HG02642 (cell line): ENCODE measurements at regions not wholly inside any gene's neighbourhood (a gene's known extent, or its start where the extent isn't known, plus 50 kb on each side); places are given as distances from the start of the nearest gene placed in this dataset.
A peak's percentile ranks its signal among the peaks of the same experiment; 100 is the strongest.

ENCODE experiments used
- ATAC-seq: cut with Tn5 transposase; IDR thresholded peaks from one replicate; pipeline ENCODE4 v1.9.1; 2021; ENCODE audit warnings: mild to moderate bottlenecking; ENCODE audit not compliant: unreplicated experiment, poor library complexity

DNA sequence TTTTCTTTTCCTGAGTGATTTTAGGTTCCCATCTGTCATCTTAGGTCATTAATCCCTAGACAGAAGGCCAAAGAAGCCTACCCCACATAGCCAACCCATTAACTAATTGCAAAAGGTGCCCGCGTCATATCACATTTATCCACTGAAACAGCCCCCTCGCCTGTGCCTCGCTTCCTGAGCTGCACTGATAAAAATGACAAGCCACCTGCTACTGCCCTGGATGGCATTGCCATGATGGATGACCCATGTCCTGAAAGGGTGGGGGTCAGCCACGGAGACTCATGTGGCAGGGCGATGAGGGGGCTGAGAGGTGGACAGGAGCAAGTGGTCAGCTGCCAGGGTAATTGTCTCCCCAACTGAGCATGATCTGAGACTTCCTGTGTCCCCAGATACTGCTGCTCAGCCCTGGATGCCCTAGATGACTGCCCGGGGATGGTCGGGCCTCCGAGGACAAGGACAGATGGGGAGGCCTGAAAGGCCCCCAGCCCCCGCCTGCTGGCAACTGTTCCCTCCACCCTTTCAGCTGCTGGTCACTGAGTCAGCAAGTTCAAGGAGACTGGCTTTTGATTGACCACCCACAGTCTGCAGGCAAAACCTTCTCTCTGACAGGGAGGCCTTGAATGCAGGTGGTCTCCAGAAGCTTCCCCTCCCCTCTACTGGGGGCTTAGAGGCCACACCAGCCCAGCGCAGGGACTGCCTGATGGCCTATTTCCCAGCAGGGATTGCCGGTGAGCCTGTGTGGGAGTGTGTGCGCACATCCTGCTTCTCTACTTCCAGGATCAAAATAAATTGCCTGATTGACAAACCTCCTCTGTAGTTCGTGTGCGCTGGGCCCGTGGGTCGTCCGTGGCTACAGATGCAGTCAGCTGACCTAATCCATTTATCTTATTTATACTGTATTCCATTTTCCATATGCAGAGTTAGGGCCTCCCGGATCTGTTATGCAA is 496.3 kb downstream of the BCOR start:
- ATAC-seq = no peak

GRCh38 chrX:39602195-39602594 is 495.6 kb downstream of the BCOR start:
- ATAC-seq = no peak

DNA sequence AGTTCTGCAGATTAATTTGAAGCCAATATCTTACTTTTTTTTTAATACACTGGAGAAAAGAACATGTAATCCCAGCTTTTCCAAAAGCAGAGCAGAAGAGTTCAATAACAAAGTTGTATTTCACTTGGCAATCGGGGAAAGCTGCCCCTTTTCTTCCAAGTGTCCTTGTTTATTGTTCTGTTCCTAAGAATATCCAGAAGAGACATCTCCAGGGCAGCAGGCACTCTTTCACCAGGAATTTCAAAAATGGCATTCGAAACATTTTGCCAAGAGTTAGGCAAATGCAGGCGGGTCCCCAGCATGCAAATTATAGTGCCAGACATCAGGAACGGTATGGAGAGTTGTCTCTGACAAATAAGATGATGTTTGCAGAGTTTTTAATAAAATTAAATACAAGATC is 494.5 kb downstream of the BCOR start:
- ATAC-seq = no peak

DNA sequence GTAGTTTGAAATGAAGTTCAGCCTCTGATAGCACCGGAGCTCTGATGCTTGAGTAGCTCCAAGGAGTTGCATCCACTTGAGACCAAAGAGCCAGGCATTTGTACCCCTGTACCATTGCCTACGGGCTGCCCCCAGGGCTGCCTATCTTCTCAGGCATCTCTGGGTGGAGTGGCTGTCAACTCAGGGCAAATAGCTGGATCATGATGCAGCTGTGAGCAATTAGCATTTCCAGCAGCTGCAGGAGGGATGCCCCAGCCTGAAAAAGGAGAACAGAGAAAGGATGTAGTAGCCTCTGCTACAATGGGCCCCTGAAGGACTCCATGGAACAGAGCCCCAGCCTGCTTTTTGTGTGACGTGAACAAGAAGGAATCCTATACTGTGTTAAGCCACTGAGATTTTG is 492.6 kb downstream of the BCOR start:
- no peak for ATAC-seq

GRCh38 chrX:39605866-39606265 is 491.9 kb downstream of the BCOR start:
- no peak for ATAC-seq

GRCh38 chrX:39609941-39610340 is 487.8 kb downstream of the BCOR start:
- ATAC-seq = no peak

GRCh38 chrX:39611468-39611867 is 486.3 kb downstream of the BCOR start:
- ATAC-seq = no peak

- ATAC-seq = peak; percentile 32
Observed at GRCh38 chrX:39613482-39613995, 484.2 kb downstream of the BCOR start.

DNA sequence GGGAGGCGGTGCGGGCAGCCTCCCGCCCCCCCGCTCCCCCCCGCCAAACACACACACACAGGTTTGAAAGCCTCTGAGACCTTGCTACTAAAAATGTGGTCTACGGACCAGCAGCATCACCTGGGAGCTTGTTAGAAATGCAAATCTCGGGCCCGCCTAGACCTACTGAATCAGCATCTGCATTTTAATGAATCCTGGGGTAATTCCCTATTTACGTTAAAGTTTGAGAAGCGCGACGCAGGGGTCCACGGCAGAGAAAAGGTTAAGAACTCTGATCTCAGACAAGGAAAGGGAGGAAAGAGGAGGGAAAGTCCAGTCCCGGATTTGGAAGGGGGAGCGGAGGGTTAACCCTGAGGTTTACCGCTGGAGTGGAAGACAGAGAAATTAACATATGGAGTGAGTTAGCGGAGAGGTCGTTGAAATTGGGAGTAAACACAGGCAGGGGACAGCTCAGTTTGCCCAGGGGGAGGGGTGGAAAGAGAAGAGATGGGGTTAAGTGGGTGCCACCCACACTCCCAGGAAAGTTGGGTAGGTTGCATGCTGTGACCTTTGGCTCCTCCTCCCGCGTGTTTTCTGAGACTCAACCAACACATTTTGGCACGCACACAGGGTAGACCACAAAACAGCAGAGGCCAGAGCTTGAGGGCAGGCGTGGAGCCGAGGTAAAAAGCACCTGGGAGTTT is 483.6 kb downstream of the BCOR start:
- ATAC-seq = peak; percentile 62

DNA sequence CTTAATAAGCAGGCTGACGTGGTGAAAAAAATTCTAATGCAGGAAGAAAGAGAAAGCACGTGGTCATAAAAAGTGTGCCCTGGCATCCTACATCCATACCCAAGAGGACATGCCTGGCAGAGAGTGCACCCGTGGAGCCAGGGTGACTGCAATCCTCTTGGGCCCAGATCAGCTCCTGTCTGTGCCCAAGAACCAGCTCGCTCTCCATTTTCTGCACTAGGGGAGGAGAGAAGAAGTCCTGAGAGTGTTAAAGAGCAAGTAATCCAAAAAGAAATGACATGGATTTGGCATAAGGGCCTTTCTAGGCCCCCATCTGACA is 483.1 kb downstream of the BCOR start:
- ATAC-seq = no peak

DNA sequence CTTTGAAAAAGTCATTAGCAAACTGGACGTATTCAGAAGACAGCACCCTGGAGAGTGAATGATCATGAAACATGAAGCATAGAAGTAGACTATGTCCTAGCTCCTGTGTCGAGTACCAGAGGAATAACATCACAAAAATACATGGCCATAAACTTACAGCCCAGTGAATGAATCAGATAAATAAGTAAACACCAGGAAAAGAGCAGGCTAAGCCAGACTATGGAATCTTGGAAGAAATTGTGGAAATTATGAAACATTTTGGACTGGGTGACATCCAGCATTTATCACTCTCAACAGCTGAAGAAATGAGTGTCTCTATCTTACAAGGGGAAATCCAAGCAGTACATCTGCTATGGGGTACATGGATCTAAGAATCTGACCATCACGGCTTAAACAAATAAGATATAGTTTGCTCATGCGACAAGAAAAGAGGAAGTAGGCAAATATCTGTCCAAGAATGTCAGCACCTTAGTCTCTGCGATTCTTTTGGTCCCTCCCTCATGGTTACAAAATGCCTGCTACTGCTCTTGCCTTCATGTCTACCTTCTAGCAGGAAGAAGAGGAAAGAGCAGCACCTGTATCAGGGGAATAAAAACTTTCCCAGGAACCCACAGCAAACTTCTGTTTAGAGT is 481.5 kb downstream of the BCOR start:
- ATAC-seq = peak; percentile 32

- no peak for ATAC-seq
Observed at GRCh38 chrX:39616731-39617130, 481.0 kb downstream of the BCOR start.

GRCh38 chrX:39618178-39618577 is 479.6 kb downstream of the BCOR start:
- no peak for ATAC-seq

DNA sequence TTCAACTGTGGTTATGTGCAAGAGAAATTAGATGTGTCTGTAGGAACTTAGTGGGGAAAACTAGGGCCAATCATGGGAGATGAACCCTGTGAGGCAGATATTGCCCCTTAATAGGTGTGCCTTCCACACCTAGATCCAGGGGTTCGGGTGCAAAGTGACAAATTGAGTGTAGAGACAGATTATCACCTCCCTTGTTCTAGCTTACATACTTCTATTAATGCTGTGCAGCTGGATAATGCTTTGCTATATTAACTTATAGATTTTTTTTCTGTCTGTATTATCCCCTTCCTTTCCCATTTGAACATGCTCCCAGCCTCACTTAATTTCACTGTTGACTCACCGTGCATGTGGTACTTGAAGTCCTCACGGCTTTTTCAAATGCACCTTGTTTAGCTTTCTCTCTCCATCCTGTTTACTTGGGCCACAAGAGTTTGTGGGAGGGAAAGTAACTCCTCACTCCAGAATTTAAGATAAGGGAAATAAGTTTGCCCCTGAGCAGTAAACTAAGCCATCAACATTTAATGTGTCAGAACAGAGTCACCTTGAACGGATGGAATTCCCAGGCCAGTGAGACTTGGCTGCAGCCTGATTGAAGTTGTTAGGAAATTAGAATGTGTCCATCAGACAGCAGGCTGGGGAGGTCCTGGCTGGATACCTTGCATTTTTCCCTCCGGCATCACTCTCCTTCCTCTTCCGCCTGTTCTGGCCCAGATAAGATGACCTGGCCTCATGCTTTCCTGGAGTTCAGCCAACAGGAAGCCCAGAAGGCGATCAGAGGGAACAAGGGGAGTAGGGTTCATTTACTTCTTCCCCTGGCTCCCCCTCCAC is 478.4 kb downstream of the BCOR start:
- no peak for ATAC-seq

DNA sequence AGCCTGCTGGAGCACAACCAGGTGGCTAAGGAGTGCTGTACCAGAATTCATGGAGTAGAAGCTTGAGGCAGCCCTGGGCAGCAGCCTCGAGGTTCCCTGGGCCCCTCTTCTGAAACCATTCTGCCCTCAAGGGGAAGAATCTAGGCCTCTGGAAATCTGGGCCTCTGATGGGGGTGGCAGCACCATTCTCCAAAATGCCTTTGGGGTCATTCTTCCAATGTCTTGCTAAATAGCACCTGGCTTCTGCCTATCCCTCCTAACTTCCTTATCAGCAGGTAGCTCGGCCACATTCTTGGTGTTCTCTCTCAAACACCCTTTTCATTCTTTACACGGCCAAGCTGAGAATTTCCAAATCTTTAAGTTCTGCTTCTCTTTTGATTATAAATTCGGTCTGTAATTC is 473.6 kb downstream of the BCOR start:
- ATAC-seq = no peak

- ATAC-seq = no peak
Observed at GRCh38 chrX:39625810-39626209, 471.9 kb downstream of the BCOR start.

DNA sequence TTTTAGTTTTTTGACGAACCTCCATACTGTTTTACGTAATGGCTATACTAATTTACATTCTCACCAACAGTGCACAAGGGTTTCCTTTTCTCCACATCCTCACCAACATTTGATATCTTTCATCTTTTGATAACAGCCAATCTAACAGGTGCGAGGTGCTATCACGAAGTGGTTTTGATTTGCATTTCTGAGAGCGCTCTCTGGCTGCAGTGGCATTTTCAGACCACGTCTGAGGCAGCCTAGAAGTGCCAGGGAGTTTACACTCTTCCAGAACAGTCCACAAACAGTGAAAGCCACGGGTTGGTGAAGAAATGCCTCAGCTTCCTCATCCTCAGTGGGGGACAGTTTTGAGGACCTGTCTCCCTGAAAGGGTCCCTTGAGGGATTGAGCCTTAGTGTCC is 471.0 kb downstream of the BCOR start:
- ATAC-seq = no peak

- no peak for ATAC-seq
Observed at GRCh38 chrX:39627257-39627656, 470.5 kb downstream of the BCOR start.

DNA sequence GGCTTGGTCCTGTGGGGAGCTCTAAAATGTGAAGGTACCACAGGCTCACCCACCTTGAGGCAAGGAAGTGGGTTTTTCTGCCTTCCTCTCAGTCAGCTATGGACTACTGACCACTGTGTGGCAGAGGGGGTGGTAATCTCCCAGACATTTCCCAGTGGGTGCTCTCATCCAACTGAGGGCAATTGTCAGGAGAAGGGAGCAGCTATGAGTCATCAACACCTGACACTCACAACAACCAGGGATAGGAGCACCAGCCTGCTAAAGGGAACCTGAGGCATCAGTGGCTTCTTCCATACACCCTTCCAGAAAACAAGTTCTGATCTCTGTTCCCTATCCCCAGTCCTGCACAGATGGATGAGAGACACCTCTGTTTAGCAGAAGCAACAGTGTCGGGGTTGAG is 468.8 kb downstream of the BCOR start:
- no peak for ATAC-seq

DNA sequence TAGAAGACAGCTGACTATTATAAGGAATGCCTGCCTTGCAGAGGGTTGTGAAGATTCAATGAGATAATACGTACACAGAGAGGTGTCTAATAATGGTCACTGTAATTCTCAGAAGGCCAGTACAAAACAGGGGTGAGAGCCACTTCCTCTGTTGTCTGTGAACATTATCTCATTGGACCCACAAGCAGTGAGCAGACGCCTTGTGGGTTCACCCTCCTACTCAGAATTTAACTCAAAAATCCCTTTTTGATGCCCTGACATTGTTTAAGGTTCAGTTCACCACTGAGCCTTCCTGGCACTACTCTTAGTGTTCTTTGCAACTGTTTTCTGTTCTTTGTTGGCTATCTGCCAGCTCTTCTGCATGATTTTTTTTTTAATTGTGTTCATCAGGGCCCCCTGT is 467.4 kb downstream of the BCOR start:
- no peak for ATAC-seq
